IMR-90 (cell line): ENCODE measurements at regions not wholly inside any gene's neighbourhood (a gene's known extent, or its start where the extent isn't known, plus 50 kb on each side); places are given as distances from the start of the nearest gene placed in this dataset.
"Not testable (repeated sequence)": the region's sequence is repeated elsewhere in the genome, so short reads cannot be mapped to it uniquely, and the experiment has no call there.

Experiments
- ATAC-seq: fragments of 200-7000 bp; cut with Tn5 transposase; 2 replicates; pipeline ENCODE4 v1.9.1; 2020; ENCODE audit warnings: low read depth, mild to moderate bottlenecking, moderate library complexity
- BruUV-seq: library from RNA; stranded (reverse); fragments of 400-500 nt; replicated peaks from 2 replicates; lab custom pipeline; 2021; lab: Mats Ljungman, UMichigan
- CTCF ChIA-PET: fragments of 300-600 bp; formaldehyde crosslinking; extraction: SDS; loops from one replicate; lab custom pipeline; 2021; ENCODE audit warnings: antibody characterized with exemption; lab: Yijun Ruan, JAX
- POLR2A ChIA-PET: fragments of 300-600 bp; sonication (Branson Sonifier 250); formaldehyde crosslinking; loops from one replicate; lab custom pipeline; 2022; ENCODE audit warnings: antibody characterized with exemption; ENCODE audit not compliant: unreplicated experiment; lab: Charles Lee
- DNase-seq: peaks from one replicate; pipeline ENCODE4 v3.0.0; 2013
- H2AFZ ChIP-seq: replicated peaks from 2 replicates; pipeline ENCODE3; 2013; ENCODE audit warnings: low read length, mild to moderate bottlenecking; ENCODE audit not compliant: poor library complexity
- H2AK5ac ChIP-seq: 2 replicates; pipeline ENCODE4 v1.6.1; 2013; ENCODE audit warnings: low read depth, low read length, inconsistent platforms
- H2AK9ac ChIP-seq: replicated peaks from 2 replicates; pipeline ENCODE3; 2013; ENCODE audit warnings: mild to moderate bottlenecking, low read depth, low read length, moderate library complexity; ENCODE audit not compliant: poor library complexity
- H2BK120ac ChIP-seq: 2 replicates; pipeline ENCODE4 v1.6.1; 2013; ENCODE audit warnings: low read depth, low read length, inconsistent platforms
- H2BK15ac ChIP-seq: 3 replicates; pipeline ENCODE4 v1.6.1; 2013; ENCODE audit warnings: low read depth, low read length, inconsistent platforms
- H2BK20ac ChIP-seq: 2 replicates; pipeline ENCODE4 v1.6.1; 2013; ENCODE audit warnings: low read depth, mild to moderate bottlenecking, inconsistent platforms, low read length, moderate library complexity
- H2BK5ac ChIP-seq: 2 replicates; pipeline ENCODE4 v1.6.1; 2013; ENCODE audit warnings: mild to moderate bottlenecking, low read depth, low read length, inconsistent platforms; ENCODE audit not compliant: poor library complexity, severe bottlenecking
- H3K14ac ChIP-seq: replicated peaks from 2 replicates; pipeline ENCODE4 v1.6.1; 2013; ENCODE audit warnings: low read depth, low read length, inconsistent platforms
- H3K18ac ChIP-seq: 2 replicates; pipeline ENCODE4 v1.6.1; 2013; ENCODE audit warnings: low read depth, low read length, control low read depth
- H3K23ac ChIP-seq: 2 replicates; pipeline ENCODE4 v1.6.1; 2013; ENCODE audit warnings: low read depth, low read length, inconsistent platforms
- H3K27ac ChIP-seq: 2 replicates; pipeline ENCODE4 v1.5.1; 2013; ENCODE audit warnings: mild to moderate bottlenecking, control low read depth, low read length; ENCODE audit not compliant: insufficient read depth
- H3K27me3 ChIP-seq: 2 replicates; pipeline ENCODE4 v1.6.1; 2013; ENCODE audit warnings: low read length; ENCODE audit not compliant: control insufficient read depth, insufficient read depth
- H3K36me3 ChIP-seq: 2 replicates; pipeline ENCODE4 v1.6.1; 2013; ENCODE audit warnings: low read length, mixed read lengths; ENCODE audit not compliant: control insufficient read depth, insufficient read depth
- H3K4ac ChIP-seq: 2 replicates; pipeline ENCODE4 v1.6.1; 2013; ENCODE audit warnings: low read depth, low read length, inconsistent platforms
- H3K4me1 ChIP-seq: 2 replicates; pipeline ENCODE4 v1.6.1; 2013; ENCODE audit warnings: low read length, mixed read lengths; ENCODE audit not compliant: control insufficient read depth, insufficient read depth
- H3K4me2 ChIP-seq: 2 replicates; pipeline ENCODE4 v1.6.1; 2013; ENCODE audit warnings: low read depth, mild to moderate bottlenecking, control low read depth, low read length, moderate library complexity
- H3K4me3 ChIP-seq: 2 replicates; pipeline ENCODE4 v1.5.1; 2013; ENCODE audit warnings: low read depth, mild to moderate bottlenecking, control low read depth, low read length, moderate library complexity; ENCODE audit not compliant: insufficient read depth
- H3K56ac ChIP-seq: 2 replicates; pipeline ENCODE4 v1.6.1; 2013; ENCODE audit warnings: low read length, inconsistent platforms; ENCODE audit not compliant: insufficient read depth; ENCODE audit errors: extremely low read depth
- H3K79me1 ChIP-seq, 2 experiments: 2 replicates each; pipeline ENCODE4 v1.6.1; 2013; ENCODE audit warnings: low read length in 2 of 2, inconsistent platforms in 1 of 2, low read depth in 1 of 2
- H3K9ac ChIP-seq: 2 replicates; pipeline ENCODE4 v1.6.1; 2013; ENCODE audit warnings: low read depth, low read length, control low read depth
- H3K9me1 ChIP-seq: 2 replicates; pipeline ENCODE4 v1.6.1; 2013; ENCODE audit warnings: low read length, inconsistent platforms; ENCODE audit not compliant: insufficient read depth
- H3K9me3 ChIP-seq: 2 replicates; pipeline ENCODE4 v1.6.1; 2013; ENCODE audit warnings: low read length; ENCODE audit not compliant: control insufficient read depth, insufficient read depth
- H4K20me1 ChIP-seq: 2 replicates; pipeline ENCODE4 v1.6.1; 2013; ENCODE audit warnings: low read length, inconsistent platforms; ENCODE audit not compliant: insufficient read depth
- H4K5ac ChIP-seq: 2 replicates; pipeline ENCODE4 v1.6.1; 2013; ENCODE audit warnings: mild to moderate bottlenecking, low read depth, low read length, control low read depth
- H4K8ac ChIP-seq, 2 experiments: 2 replicates each; pipeline ENCODE4 v1.6.1; 2013; ENCODE audit warnings: low read depth in 2 of 2, low read length in 2 of 2, control low read depth in 1 of 2, inconsistent platforms in 1 of 2
- H4K91ac ChIP-seq: 2 replicates; pipeline ENCODE4 v1.6.1; 2013; ENCODE audit warnings: low read depth, low read length, inconsistent platforms; ENCODE audit not compliant: insufficient read depth
- WGBS, 2 experiments: methylation state at CpG; one replicate each; pipeline versions ENCODE4 v1.1.5 to v1.1.7; 2013; ENCODE audit warnings: missing lambda C conversion rate in 2 of 2; ENCODE audit not compliant: insufficient read length in 1 of 2; ENCODE audit errors: extremely low coverage in 2 of 2; 5-methylcytosine and 5-hydroxymethylcytosine counted together
- dilution Hi-C: fragments of 300-500 bp; cut with HindIII; formaldehyde crosslinking; loops from one replicate; pipeline ENCODE4 v1.14.3; 2018; ENCODE audit warnings: low sequenced_read_pairs; ENCODE audit not compliant: unreplicated experiment
- in situ Hi-C: fragments of 300-500 bp; cut with MboI; formaldehyde crosslinking; loops from 3 replicates; pipeline ENCODE4 v1.14.3; 2019; ENCODE audit warnings: low sequenced_read_pairs, inconsistent platforms, mixed read lengths
- intact Hi-C: fragments of 100-400 bp; cut with micrococcal nuclease; formaldehyde crosslinking; loops from 2 replicates; pipeline ENCODE4 v1.10.0; 2022

- H3K36me3 ChIP-seq, CTCF ChIA-PET, H3K4me1 ChIP-seq, H2BK120ac ChIP-seq, H2BK20ac ChIP-seq, H3K4me2 ChIP-seq, H4K5ac ChIP-seq, H3K27ac ChIP-seq, H3K14ac ChIP-seq, H3K9ac ChIP-seq, POLR2A ChIA-PET, intact Hi-C loops, H3K4ac ChIP-seq, H3K18ac ChIP-seq, H4K20me1 ChIP-seq, H3K9me3 ChIP-seq, H2AFZ ChIP-seq, H4K8ac ChIP-seq, BruUV-seq, H3K4me3 ChIP-seq, H4K91ac ChIP-seq, H2AK9ac ChIP-seq, H3K27me3 ChIP-seq, H3K79me1 ChIP-seq, ATAC-seq, DNase-seq, H3K23ac ChIP-seq, H3K9me1 ChIP-seq, H3K56ac ChIP-seq, H2BK15ac ChIP-seq, in situ Hi-C loops, H2BK5ac ChIP-seq, H2AK5ac ChIP-seq, dilution Hi-C loops: not testable (repeated sequence)
- no CpG with 5 or more reads among the region's 16 CpGs for whole genome bisulfite sequencing, 2 experiments
Measured at GRCh38 chr18:28240626-28241025, 63.7 kb upstream of the CDH2 start.
